ENCODE measurements at regions not wholly inside any gene's neighbourhood (a gene's known extent, or its start where the extent isn't known, plus 50 kb on each side); places are given as distances from the start of the nearest gene placed in this dataset.

- Histone ChIP-seq H3K27me3 (peaks cover 0 to 5% (median 0%) of the 10 kb centered on the region in 4 donors), H3K27ac (no peak overlapping the region), H3K36me3 (no peaks in the 10 kb centered on the region), H3K4me1 (no peaks in the 10 kb centered on the region), H3K4me3 (no peak overlapping the region), H3K9me3 (no peaks in the 10 kb centered on the region)
- DNase-seq, result no peak
- intact Hi-C loops (cut with DNase I), result no loop called here
- 80 to 90% methylated on average over 2 of the region's 2 CpGs for WGBS, 2 donors
- no peak for TF ChIP-seq CTCF (IDR thresholded peaks at IDR 0.05)
- TF ChIP-seq POLR2A (IDR thresholded peaks at IDR 0.05), result no peak
Measured at GRCh38 chr9:88326936-88327335, 61.3 kb upstream of the SPIN1 start.

- no peaks in the 10 kb centered on the region for H3K4me1 ChIP-seq
- H3K27ac ChIP-seq, result no peak overlapping the region
- no peak overlapping the region for H3K4me3 ChIP-seq
- WGBS, 2 donors, result 75 to 100% methylated on average over 1 to 3 of the region's 9 CpGs
- TF ChIP-seq POLR2A (IDR thresholded peaks at IDR 0.05), result no peak
- TF ChIP-seq CTCF (IDR thresholded peaks at IDR 0.05), result no peak
- no peak for DNase-seq
- no peaks in the 10 kb centered on the region for H3K9me3 ChIP-seq
- H3K36me3 ChIP-seq, result no peaks in the 10 kb centered on the region
- H3K27me3 ChIP-seq, result peaks cover 0 to 5% (median 0%) of the 10 kb centered on the region in 4 donors
- intact Hi-C loops (cut with DNase I), result no loop called here
Measured at GRCh38 chr9:88326015-88326414, 62.2 kb upstream of the SPIN1 start.

GRCh38 chr9:88322906-88323566, 65.2 kb upstream of the SPIN1 start:
- intact Hi-C loops (cut with DNase I), result no loop called here

GRCh38 chr9:88321764-88322163, 66.5 kb upstream of the SPIN1 start:
- peaks cover 0 to 5% (median 0%) of the 10 kb centered on the region in 4 donors for H3K27me3 ChIP-seq
- WGBS, 2 donors, result 79 to 85% methylated on average over 4 of the region's 4 CpGs
- H3K9me3 ChIP-seq, result no peaks in the 10 kb centered on the region
- no peak overlapping the region for H3K4me3 ChIP-seq
- intact Hi-C loops (cut with DNase I), result no loop called here
- H3K36me3 ChIP-seq, result no peaks in the 10 kb centered on the region
- DNase-seq, result no peak
- H3K27ac ChIP-seq, result no peak overlapping the region
- no peak for TF ChIP-seq CTCF (IDR thresholded peaks at IDR 0.05)
- no peak for TF ChIP-seq POLR2A (IDR thresholded peaks at IDR 0.05)
- H3K4me1 ChIP-seq, result no peaks in the 10 kb centered on the region

More at GRCh38 chr9:88322906-88323566, 65.2 kb upstream of the SPIN1 start:
- 39 to 61% methylated on average over 4 of the region's 4 CpGs for WGBS, 2 donors
- Histone ChIP-seq H3K4me3 (no peak overlapping the region), H3K27me3 (peaks cover 0 to 5% (median 0%) of the 10 kb centered on the region in 4 donors), H3K36me3 (no peaks in the 10 kb centered on the region), H3K27ac (no peak overlapping the region), H3K9me3 (no peaks in the 10 kb centered on the region), H3K4me1 (no peaks in the 10 kb centered on the region)
- no peak for DNase-seq
- TF ChIP-seq CTCF (IDR thresholded peaks at IDR 0.05) (no peak), POLR2A (IDR thresholded peaks at IDR 0.05) (no peak)

- intact Hi-C loops (cut with DNase I), result no loop called here
- DNase-seq, result no peak
- Histone ChIP-seq H3K36me3 (no peaks in the 10 kb centered on the region), H3K4me1 (no peaks in the 10 kb centered on the region), H3K27ac (no peak overlapping the region), H3K4me3 (no peak overlapping the region), H3K9me3 (no peaks in the 10 kb centered on the region), H3K27me3 (peaks cover 0 to 2% (median 0%) of the 10 kb centered on the region in 4 donors)
- no peak for TF ChIP-seq POLR2A (IDR thresholded peaks at IDR 0.05)
- TF ChIP-seq CTCF (IDR thresholded peaks at IDR 0.05), result no peak
- 87 to 93% methylated on average over 5 to 7 of the region's 11 CpGs for WGBS, 2 donors
Measured at GRCh38 chr9:88320748-88321415, 67.4 kb upstream of the SPIN1 start.

Measured in esophagus squamous epithelium (tissue), 5 donors.